Left lung (tissue), 4 donors: ENCODE measurements at regions not wholly inside any gene's neighbourhood (a gene's known extent, or its start where the extent isn't known, plus 50 kb on each side); places are given as distances from the start of the nearest gene placed in this dataset.

Source experiments
- ATAC-seq: fragments of 200-7000 bp; cut with Tn5 transposase; one replicate; pipeline ENCODE4 v1.9.1; 2020; ENCODE audit warnings: moderate library complexity
- DNase-seq, 4 donors: peaks; one replicate each; pipeline ENCODE4 v3.0.0-alpha.2; 2013 to 2020
- H3K27ac ChIP-seq, 2 donors: fragments of 200-600 bp; sonication (generic) in 1 of 2; one replicate each; pipeline versions ENCODE4 v1.5.0 to v1.8.0; 2020 to 2021
- H3K27me3 ChIP-seq, 2 donors: fragments of 200-600 bp; sonication (generic) in 1 of 2; one replicate each; pipeline versions ENCODE4 v1.5.0 to v1.8.0; 2020 to 2021
- H3K36me3 ChIP-seq, 2 donors: fragments of 200-600 bp; sonication (generic) in 1 of 2; one replicate each; pipeline versions ENCODE4 v1.5.0 to v1.8.0; 2020 to 2021
- H3K4me1 ChIP-seq, 2 donors: fragments of 200-600 bp; one replicate each; pipeline ENCODE4 v1.8.0; 2021
- H3K4me3 ChIP-seq, 2 donors: fragments of 200-600 bp; sonication (generic) in 1 of 2; one replicate each; pipeline versions ENCODE4 v1.5.0 to v1.8.0; 2020 to 2021; ENCODE audit warnings: mild to moderate bottlenecking in 1 of 2
- H3K9me3 ChIP-seq, 2 donors: fragments of 200-600 bp; sonication (generic) in 1 of 2; one replicate each; pipeline versions ENCODE4 v1.5.0 to v1.8.0; 2020 to 2021
- intact Hi-C, 2 donors: fragments of 100-400 bp; cut with DNase I; formaldehyde crosslinking; loops; one replicate each; pipeline versions ENCODE4 v1.11.2 to v1.14.2; 2022
- TF ChIP-seq, protein P1 (sequence below), 2 donors: fragments of 200-600 bp; sonication (generic) in 1 of 2; IDR thresholded peaks; one replicate each; pipeline versions ENCODE4 v1.5.0 to v1.8.0; 2021; ENCODE audit warnings: antibody characterized with exemption in 2 of 2
- donor health status: DM: no; HTN: yes; CAD: no.
- donor health status: DM: no; HTN: no; CAD: no.

DNA sequence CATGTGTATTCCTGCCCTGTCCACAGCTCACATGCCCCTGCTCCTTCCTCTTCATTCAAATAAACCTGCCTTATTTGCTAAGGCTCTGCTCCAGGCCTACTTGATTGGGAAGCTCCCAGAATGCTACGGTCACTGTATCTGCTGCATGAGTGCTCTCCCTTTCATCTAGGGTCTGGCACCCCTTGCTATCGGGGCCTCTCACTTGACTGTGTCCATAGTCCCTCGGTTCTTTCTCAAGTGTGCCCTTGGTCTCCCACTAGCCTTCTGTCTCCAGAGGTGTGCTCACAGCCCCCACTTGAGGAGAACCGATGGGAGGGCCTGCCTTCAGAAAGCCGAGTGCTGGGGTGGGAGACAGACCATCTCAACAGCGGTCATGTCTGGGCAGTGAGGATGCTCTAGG, 57.4 kb upstream of the NMNAT3 start:
- Histone ChIP-seq H3K4me3 (no peak overlapping the region), H3K27me3 (no peaks in the 10 kb centered on the region), H3K27ac (no peak overlapping the region), H3K9me3 (no peaks in the 10 kb centered on the region), H3K36me3 (no peaks in the 10 kb centered on the region), H3K4me1 (no peaks in the 10 kb centered on the region)
- intact Hi-C loops, result no loop called here
- DNase-seq (no peak), ATAC-seq (no peak)
- TF ChIP-seq, protein P1, sequence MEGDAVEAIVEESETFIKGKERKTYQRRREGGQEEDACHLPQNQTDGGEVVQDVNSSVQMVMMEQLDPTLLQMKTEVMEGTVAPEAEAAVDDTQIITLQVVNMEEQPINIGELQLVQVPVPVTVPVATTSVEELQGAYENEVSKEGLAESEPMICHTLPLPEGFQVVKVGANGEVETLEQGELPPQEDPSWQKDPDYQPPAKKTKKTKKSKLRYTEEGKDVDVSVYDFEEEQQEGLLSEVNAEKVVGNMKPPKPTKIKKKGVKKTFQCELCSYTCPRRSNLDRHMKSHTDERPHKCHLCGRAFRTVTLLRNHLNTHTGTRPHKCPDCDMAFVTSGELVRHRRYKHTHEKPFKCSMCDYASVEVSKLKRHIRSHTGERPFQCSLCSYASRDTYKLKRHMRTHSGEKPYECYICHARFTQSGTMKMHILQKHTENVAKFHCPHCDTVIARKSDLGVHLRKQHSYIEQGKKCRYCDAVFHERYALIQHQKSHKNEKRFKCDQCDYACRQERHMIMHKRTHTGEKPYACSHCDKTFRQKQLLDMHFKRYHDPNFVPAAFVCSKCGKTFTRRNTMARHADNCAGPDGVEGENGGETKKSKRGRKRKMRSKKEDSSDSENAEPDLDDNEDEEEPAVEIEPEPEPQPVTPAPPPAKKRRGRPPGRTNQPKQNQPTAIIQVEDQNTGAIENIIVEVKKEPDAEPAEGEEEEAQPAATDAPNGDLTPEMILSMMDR (IDR thresholded peaks at IDR 0.05), result no peak

DNA sequence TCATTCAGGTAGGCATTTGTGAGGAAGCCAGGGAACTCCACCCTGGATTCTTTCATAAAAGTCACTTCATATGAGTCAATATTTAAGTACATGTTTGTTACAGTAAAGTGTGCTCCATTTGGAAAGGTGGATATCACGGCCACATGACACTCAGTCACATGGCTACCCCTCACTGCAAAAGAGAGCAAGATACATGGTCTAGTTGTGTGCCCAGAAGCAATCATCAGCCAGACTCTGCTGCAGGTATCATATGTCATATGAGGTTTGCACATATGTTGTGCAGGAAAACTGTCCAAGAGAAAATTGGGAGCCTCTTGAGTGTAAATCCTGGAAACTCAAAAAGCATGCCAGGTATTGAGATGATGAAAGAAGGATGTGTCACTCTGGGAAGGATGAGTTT, 55.0 kb upstream of the NMNAT3 start:
- TF ChIP-seq, protein P1 (IDR thresholded peaks at IDR 0.05), result no peak
- DNase-seq (no peak), ATAC-seq (no peak)
- H3K9me3 ChIP-seq, result no peaks in the 10 kb centered on the region
- H3K4me3 ChIP-seq, result no peak overlapping the region
- intact Hi-C loops, result no loop called here
- H3K4me1 ChIP-seq, result no peaks in the 10 kb centered on the region
- no peaks in the 10 kb centered on the region for H3K36me3 ChIP-seq
- H3K27me3 ChIP-seq, result no peaks in the 10 kb centered on the region
- H3K27ac ChIP-seq, result no peak overlapping the region

DNA sequence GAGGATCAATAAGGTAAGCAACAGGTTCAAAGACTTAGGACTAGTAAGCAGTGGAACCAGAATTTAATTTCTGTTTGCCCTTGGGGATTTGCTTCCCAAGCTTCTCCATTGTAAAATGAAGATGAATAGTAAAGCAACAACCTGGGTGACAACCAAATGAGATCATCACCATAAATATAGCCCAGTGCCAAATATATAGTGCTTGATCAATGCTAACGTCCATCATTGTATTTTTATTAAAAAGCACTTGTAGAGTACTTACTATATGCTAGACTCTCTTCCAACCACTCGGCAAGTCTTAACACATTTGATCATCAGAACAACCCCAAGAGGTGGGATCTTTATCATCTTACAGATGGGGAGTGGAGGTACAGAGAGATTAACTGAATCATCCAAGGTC, 51.5 kb upstream of the NMNAT3 start:
- Histone ChIP-seq H3K4me1 (no peaks in the 10 kb centered on the region), H3K36me3 (no peaks in the 10 kb centered on the region), H3K27me3 (no peaks in the 10 kb centered on the region), H3K27ac (no peak overlapping the region), H3K4me3 (no peak overlapping the region), H3K9me3 (no peaks in the 10 kb centered on the region)
- DNase-seq, result no peak
- TF ChIP-seq, protein P1 (IDR thresholded peaks at IDR 0.05), result no peak
- no peak for ATAC-seq
- intact Hi-C loops, result no loop called here

DNA sequence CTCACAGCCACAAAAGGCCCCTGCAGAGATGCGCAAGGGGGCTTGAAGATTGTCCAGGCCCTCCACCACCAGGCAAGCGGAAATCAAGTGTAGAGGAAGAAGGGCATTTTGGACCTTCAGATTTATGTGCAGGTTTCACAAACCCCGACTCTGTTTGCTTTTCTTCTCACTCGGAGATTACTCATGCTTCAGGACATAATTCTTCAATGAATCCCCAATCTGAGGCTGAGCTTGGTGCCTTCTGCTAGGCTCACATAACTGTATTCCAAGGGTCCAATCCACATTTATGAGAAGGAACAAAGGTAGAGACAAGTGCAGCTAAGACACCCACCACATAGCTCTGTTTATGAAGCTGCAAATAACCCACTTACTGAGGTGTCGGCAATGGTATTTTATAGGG, 50.6 kb upstream of the NMNAT3 start:
- Histone ChIP-seq H3K4me1 (no peaks in the 10 kb centered on the region), H3K4me3 (no peak overlapping the region), H3K36me3 (no peaks in the 10 kb centered on the region), H3K27ac (no peak overlapping the region), H3K9me3 (no peaks in the 10 kb centered on the region), H3K27me3 (no peaks in the 10 kb centered on the region)
- ATAC-seq (no peak), DNase-seq (no peak)
- TF ChIP-seq, protein P1 (IDR thresholded peaks at IDR 0.05), result no peak
- intact Hi-C loops, result no loop called here
